ENCODE measurements at regions not wholly inside any gene's neighbourhood (a gene's known extent, or its start where the extent isn't known, plus 50 kb on each side); places are given as distances from the start of the nearest gene placed in this dataset.
"Not testable (repeated sequence)": the region's sequence is repeated elsewhere in the genome, so short reads cannot be mapped to it uniquely, and the experiment has no call there.

- no peak for DNase-seq
These were observed 296.8 kb upstream of the ANKH start for GRCh38 chr5:15168358-15168757.

GRCh38 chr5:15160091-15160490 lies 288.5 kb upstream of the ANKH start:
- no peak for DNase-seq

DNA sequence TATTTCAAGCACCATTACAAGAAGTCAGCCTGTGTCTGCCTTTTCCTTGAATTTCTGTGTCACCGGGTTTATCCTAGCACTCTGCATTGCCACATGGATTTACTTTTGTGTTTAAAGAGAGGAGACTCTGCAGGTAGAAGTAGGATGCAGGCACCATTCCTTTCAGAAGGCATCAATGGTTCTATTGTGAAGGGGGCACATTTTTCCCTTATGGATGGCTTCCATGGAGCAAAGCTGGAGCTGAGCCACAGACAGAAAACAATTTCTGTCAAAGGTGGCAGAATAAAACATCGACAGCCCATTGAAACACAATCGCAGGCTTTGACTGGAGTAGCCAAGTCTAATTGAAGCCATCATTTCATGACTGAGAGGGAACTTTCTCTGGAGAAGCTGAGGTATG lies 288.0 kb upstream of the ANKH start:
- DNase-seq = no peak

GRCh38 chr5:15142458-15142857 lies 270.9 kb upstream of the ANKH start:
- DNase-seq = no peak

GRCh38 chr5:15137414-15137813 lies 265.8 kb upstream of the ANKH start:
- DNase-seq = no peak

GRCh38 chr5:15135661-15136060 lies 264.1 kb upstream of the ANKH start:
- no peak for DNase-seq

- DNase-seq = no peak
These were observed 261.9 kb upstream of the ANKH start for GRCh38 chr5:15133456-15133965.

DNA sequence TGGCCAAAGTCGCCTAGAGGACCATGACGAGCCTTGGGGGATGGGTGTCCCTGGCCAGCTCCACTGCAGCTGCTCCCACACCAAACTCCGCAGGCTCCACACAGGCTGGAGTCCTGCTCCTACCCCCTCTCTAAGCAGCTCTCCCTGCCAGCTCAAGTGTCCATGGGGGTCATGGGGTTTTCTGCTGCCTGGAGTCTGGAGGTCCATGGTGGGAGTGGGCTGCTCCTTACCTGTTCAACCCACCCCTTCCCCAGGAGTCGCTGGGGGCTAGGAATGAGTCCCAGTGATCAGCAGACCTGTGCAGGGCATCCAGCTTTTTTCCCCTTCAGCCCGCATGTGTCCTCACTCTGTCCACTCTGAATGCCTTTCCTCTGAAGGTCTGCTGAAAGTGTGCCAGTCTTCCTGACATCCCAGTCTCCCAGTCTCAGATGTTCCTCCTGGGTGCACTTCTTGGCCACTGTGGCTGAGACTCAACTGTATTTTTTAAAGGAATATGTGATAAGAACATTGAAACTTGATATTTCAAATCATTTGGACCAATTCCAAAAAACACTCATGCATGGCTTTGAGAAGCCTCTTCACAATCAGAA lies 261.3 kb upstream of the ANKH start:
- DNase-seq = no peak

DNA sequence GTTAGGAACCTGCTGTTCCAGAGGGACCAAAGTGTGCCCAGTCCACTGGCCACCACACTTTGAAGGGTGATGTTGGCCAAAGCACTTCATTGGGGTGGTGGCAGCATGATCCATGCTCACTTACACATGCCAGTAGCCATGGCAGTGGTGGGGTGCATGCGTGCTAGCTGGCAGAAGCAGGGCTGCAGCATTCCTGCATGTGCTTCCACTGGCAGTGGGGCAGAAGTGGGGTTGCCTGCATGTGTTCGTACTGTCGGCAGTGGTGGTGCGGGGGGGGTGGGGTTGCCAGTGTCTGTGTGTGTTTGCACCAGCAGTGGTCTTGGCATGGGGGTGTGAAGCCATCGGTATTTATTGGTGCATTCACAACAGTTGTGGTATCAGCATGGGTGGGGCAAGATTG lies 260.3 kb upstream of the ANKH start:
- no peak for DNase-seq

- no peak for DNase-seq
These were observed 253.4 kb upstream of the ANKH start for GRCh38 chr5:15124871-15125568.

GRCh38 chr5:15124461-15124860 lies 252.9 kb upstream of the ANKH start:
- DNase-seq = no peak

DNA sequence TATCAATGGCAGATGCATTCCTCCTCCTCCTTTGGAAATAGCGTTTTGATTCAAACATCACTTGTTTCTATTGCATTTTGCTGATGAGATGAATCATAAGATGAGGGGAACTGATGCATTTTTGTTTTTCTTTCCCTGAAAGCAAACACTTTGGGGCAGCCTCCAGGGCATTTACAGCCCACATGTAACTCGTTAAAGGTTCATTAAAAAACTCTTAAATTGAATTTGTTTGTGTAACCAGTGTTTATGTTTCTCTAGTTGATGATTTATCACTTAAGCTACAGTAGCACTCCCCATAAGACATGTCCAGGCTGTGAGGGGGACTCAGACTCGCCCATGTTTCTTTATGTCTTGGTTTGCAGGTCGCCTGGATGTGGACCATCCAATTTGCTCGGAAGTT lies 246.1 kb upstream of the ANKH start:
- DNase-seq = no peak

GRCh38 chr5:15116996-15117395 lies 245.4 kb upstream of the ANKH start:
- DNase-seq = no peak

DNA sequence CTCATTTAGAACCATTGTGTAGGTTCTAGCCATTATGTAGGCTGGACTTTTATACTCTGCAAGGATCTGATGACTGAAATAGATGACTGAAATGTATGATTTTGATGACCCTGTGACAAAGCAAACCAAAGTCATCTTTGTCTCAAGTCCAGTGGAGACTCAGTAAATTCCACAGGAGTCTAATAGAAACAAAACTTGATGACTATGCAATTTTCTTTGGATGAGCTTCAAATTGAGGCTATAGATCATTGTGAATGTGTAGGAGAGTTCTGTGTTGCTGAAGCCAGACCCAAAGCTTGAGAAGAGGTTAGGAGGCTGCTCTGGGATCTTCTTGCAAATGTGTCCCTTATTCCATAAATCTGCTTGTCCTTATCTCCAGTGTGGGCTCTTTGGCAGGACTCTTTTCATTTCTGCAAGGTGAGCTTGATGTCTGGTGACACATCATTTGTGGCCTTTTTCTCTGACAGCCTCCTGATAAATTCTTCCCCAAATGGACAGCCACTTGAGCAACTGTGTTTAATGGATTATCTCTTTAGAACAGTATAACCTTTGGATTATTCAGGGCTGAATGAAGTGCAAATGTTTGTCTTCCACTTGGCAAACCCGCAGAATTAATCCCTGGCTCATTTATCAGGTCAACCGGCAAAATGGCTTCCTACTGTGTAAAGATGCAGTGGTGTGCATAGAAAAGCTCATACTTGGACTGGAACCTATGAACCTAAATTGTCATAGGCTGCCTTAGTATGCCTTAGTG lies 235.1 kb upstream of the ANKH start:
- no peak for DNase-seq

GRCh38 chr5:15105799-15106393 lies 234.3 kb upstream of the ANKH start:
- peak; percentile 45 for DNase-seq

GRCh38 chr5:15103864-15104263 lies 232.3 kb upstream of the ANKH start:
- DNase-seq = no peak

- DNase-seq = no peak
These were observed 231.6 kb upstream of the ANKH start for GRCh38 chr5:15103130-15103529.

DNA sequence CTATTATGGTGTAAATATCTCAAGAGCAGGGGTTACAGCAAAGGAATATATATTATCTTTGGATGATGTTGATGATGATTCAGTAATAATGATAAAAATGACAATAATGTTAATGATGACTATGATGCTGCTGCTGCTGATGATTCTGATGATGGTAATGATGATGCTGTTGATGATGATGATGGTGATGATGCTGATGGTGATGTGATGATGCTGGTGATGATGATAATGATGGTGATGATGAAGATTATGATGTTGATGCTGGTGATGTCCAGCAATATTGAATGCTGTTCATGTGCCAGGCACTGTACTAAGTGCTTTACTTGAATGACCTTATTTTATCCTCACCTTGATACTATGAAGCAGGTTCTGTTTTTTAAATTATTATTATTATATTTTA lies 226.0 kb upstream of the ANKH start:
- no peak for DNase-seq

DNA sequence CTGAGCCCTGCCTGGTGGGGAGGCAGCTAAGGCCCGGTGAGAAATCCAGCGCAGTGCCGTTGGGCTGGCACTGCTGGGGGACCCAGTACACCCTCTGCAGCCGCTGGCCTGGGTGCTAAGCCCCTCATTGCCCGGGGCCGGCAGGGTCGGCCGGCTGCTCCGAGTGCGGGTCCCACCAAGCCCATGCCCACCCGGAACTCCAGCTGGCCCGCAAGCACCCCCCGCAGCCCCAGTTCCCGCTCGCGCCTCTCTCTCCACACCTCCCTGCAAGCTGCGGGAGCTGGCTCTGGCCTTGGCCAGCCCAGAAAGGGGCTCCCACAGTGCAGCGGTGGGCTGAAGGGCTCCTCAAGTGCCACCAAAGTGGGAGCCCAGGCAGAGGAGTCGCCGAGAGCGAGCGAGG lies 225.1 kb upstream of the ANKH start:
- not testable (repeated sequence) for DNase-seq

DNA sequence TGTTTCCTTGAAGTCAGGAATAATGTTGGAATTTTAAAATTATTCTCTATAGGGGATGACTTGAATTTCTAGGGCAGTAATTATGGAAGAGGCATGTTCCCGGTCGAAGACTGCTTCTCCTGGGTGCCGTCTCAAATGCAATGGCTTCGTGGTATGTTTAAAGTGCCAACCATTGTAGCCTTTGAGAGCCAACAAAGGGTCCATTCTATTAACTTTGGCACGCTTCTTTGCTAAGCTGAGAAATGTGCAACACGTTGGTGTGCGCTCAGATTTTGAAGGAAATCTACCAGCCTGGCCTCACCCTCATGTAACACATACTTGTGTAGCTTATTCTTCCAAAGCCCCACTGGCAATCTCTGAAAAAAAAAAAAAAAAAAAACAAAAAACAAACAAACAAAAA lies 221.2 kb upstream of the ANKH start:
- DNase-seq = no peak

- DNase-seq = no peak
These were observed 214.1 kb upstream of the ANKH start for GRCh38 chr5:15085671-15086070.

DNA sequence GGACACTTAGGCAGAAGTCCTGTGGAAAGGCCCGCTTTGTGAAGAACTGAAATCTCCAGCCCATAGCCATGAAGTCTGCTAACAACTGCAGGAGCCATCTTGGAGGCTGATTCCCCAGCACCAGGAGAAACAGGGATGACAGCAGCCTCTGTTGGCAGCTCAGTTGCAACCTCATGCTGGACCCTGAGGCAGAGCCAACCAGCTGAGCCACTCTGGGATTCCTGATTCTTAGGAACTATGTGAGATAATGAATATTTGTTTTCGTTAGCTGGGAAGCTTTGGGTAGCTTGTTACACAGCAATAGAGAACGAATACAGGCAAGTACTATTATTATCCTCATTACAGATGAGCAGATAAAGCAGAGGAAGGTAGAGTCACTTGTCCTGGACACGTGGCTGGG lies 210.5 kb upstream of the ANKH start:
- DNase-seq = no peak

DNA sequence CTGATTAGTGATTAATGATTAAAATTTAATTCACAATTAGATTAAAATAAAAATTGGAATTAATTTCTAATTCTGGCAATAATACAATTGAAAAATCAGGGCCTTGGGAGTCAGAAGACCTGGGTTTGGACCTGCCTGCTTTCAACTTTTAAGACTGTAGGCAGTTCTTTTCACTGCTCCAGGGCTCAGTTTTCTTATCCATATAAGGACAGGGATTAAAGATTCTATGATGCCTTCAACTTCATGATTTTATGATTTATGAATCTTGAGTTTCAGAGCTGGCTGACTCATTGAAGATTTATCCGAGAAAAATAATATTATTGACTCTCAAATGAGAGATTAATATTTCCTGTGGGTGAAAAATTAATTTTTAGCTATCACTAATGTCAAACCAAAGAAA lies 208.6 kb upstream of the ANKH start:
- no peak for DNase-seq

- no peak for DNase-seq
These were observed 208.0 kb upstream of the ANKH start for GRCh38 chr5:15079566-15079965.

Data from DMS153 (cell line).